Sigmoid colon (tissue), 6 donors: ENCODE measurements at regions not wholly inside any gene's neighbourhood (a gene's known extent, or its start where the extent isn't known, plus 50 kb on each side); places are given as distances from the start of the nearest gene placed in this dataset.

Experiments
- DNase-seq: peaks from one replicate; pipeline ENCODE4 v3.0.0-alpha.2; 2019
- H3K27ac ChIP-seq, 4 donors: fragments of 200-600 bp; sonication (generic); one replicate each; pipeline ENCODE4 v1.5.1; 2016 to 2019; ENCODE audit warnings: mild to moderate bottlenecking in 1 of 4
- H3K27me3 ChIP-seq, 3 donors: fragments of 200-600 bp; sonication (generic); one replicate each; pipeline ENCODE4 v1.5.1; 2019; ENCODE audit warnings: mild to moderate bottlenecking in 1 of 3
- H3K36me3 ChIP-seq, 4 donors: fragments of 200-600 bp; sonication (generic); one replicate each; pipeline ENCODE4 v1.5.1; 2016 to 2019
- H3K4me1 ChIP-seq, 4 donors: fragments of 200-600 bp; sonication (generic); one replicate each; pipeline ENCODE4 v1.5.1; 2017 to 2019
- H3K4me3 ChIP-seq, 4 donors: fragments of 200-600 bp; sonication (generic); one replicate each; pipeline ENCODE4 v1.5.1; 2017 to 2019; ENCODE audit warnings: mild to moderate bottlenecking in 2 of 4, moderate library complexity in 1 of 4
- H3K9me3 ChIP-seq, 4 donors: fragments of 200-600 bp in 3 of 4; sonication (generic) in 3 of 4; one replicate each; pipeline versions ENCODE4 v1.5.1 to v1.6.1; 2013 to 2019
- EP300 ChIP-seq, 4 donors: sonication (generic); formaldehyde crosslinking; IDR thresholded peaks; one replicate each; pipeline ENCODE4 v1.6.1; 2017; ENCODE audit warnings: antibody characterized with exemption in 4 of 4
- POLR2A ChIP-seq, 2 donors: fragments of 450-650 bp; IDR thresholded peaks; one replicate each; pipeline ENCODE4 v1.6.1; 2016; ENCODE audit warnings: antibody characterized with exemption in 2 of 2, mild to moderate bottlenecking in 2 of 2, moderate library complexity in 2 of 2
- POLR2AphosphoS5 ChIP-seq, 4 donors: sonication (generic); formaldehyde crosslinking; IDR thresholded peaks; one replicate each; pipeline ENCODE4 v1.6.1; 2017; ENCODE audit warnings: antibody characterized with exemption in 4 of 4
- WGBS, 2 donors: extraction: QIAGEN DNeasy Blood & Tissue Kit; methylation state at CpG; one replicate each; pipeline ENCODE4 v1.1.7; 2013; 5-methylcytosine and 5-hydroxymethylcytosine counted together
- intact Hi-C: fragments of 100-400 bp; cut with DNase I; formaldehyde crosslinking; loops from one replicate; pipeline ENCODE4 v1.15.1; 2023
- TF ChIP-seq, protein P1 (sequence below), 4 experiments: fragments of 450-650 bp in 3 of 4; fragments of 200-600 bp in 1 of 4; IDR thresholded peaks; one replicate each; pipeline ENCODE4 v1.5.1; 2016 to 2019; ENCODE audit warnings: antibody characterized with exemption in 4 of 4, mild to moderate bottlenecking in 3 of 4, moderate library complexity in 2 of 4
- donor health status: healthy with polysubstance abuse.
- donor health status: healthy.

DNA sequence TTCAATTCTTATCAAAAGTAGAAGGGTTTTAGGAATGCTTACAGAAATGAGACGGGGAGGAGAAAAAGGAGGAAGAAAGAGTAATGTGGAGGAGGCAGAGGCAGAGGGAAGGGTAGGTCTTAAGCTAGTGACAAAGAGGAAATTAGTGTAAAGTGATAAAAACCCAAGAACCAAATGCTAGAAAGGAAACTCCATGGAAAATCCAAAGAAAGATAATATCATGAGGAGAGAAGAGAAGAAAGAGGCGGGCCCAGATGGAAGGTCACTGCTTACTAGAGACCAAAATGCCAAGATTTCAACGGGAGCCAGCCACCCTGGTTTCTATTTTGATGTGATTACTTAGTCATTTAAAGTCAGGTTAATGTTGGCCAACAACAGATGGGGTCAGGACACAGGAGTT, 68.6 kb upstream of the IL12B start:
- no peaks in the 10 kb centered on the region for H3K36me3 ChIP-seq
- intact Hi-C loops, result no loop called here
- no peaks in the 10 kb centered on the region for H3K9me3 ChIP-seq
- H3K4me1 ChIP-seq, result no peaks in the 10 kb centered on the region
- DNase-seq, result no peak
- no peak overlapping the region for H3K27ac ChIP-seq
- no peaks in the 10 kb centered on the region for H3K27me3 ChIP-seq
- TF ChIP-seq POLR2A (IDR thresholded peaks at IDR 0.05) (no peak), EP300 (IDR thresholded peaks at IDR 0.05) (no peak), POLR2AphosphoS5 (IDR thresholded peaks at IDR 0.05) (no peak)
- TF ChIP-seq, protein P1, sequence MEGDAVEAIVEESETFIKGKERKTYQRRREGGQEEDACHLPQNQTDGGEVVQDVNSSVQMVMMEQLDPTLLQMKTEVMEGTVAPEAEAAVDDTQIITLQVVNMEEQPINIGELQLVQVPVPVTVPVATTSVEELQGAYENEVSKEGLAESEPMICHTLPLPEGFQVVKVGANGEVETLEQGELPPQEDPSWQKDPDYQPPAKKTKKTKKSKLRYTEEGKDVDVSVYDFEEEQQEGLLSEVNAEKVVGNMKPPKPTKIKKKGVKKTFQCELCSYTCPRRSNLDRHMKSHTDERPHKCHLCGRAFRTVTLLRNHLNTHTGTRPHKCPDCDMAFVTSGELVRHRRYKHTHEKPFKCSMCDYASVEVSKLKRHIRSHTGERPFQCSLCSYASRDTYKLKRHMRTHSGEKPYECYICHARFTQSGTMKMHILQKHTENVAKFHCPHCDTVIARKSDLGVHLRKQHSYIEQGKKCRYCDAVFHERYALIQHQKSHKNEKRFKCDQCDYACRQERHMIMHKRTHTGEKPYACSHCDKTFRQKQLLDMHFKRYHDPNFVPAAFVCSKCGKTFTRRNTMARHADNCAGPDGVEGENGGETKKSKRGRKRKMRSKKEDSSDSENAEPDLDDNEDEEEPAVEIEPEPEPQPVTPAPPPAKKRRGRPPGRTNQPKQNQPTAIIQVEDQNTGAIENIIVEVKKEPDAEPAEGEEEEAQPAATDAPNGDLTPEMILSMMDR (IDR thresholded peaks at IDR 0.05), result no peak
- H3K4me3 ChIP-seq, result no peak overlapping the region
- WGBS, 2 donors, result 64 to 74% methylated on average over 3 of the region's 3 CpGs

DNA sequence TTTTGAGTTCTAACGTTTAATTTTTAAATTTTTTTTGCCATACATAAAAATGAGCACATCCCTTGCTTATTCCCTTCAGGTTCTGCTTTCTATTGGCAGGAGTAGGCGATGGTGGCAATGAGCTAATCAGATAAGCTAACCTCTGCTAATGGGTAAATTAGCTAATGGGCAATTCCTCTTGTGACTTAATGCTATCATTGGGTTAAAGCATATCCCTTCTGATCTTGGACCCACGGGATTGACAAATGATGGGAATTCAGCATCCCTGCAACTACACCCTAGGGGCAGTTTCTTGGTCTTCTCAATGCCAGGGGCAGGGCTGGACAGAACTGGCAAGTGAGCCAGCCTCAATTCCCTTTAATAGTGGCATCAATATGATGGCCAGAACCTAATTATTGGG, 70.2 kb upstream of the IL12B start:
- TF ChIP-seq POLR2A (IDR thresholded peaks at IDR 0.05) (no peak), EP300 (IDR thresholded peaks at IDR 0.05) (no peak), POLR2AphosphoS5 (IDR thresholded peaks at IDR 0.05) (no peak)
- TF ChIP-seq, protein P1 (IDR thresholded peaks at IDR 0.05), result no peak
- no peak for DNase-seq
- Histone ChIP-seq H3K27me3 (no peaks in the 10 kb centered on the region), H3K27ac (no peak overlapping the region), H3K36me3 (no peaks in the 10 kb centered on the region), H3K4me1 (no peaks in the 10 kb centered on the region), H3K4me3 (no peak overlapping the region), H3K9me3 (no peaks in the 10 kb centered on the region)
- intact Hi-C loops, result no loop called here
- 78 to 81% methylated on average over 3 of the region's 3 CpGs for WGBS, 2 donors

DNA sequence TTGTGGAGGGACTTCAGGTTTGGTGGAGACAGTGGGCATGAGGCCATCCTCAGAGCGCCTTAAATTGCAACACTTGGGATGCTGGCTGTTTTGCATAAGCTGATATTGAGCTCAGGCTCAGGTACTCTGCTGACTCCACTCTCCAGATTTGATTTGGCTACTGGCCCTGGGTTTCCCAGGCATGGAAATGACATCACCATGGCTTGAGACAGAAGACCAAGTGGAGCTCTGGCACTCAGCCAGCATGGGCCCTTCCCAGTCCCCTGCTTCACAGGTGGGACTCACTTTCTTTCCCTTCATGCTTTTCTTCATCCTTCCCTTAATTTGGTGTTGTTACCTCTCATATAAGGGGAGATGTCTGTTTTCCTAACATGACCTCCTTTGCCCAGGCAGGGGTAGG, 72.0 kb upstream of the IL12B start:
- Histone ChIP-seq H3K4me3 (no peak overlapping the region), H3K27me3 (no peaks in the 10 kb centered on the region), H3K4me1 (no peaks in the 10 kb centered on the region), H3K36me3 (no peaks in the 10 kb centered on the region), H3K27ac (no peak overlapping the region), H3K9me3 (no peaks in the 10 kb centered on the region)
- no peak for TF ChIP-seq POLR2AphosphoS5 (IDR thresholded peaks at IDR 0.05)
- no peak for DNase-seq
- intact Hi-C loops, result no loop called here
- 80 to 97% methylated on average over 1 of the region's 1 CpG for WGBS, 2 donors

DNA sequence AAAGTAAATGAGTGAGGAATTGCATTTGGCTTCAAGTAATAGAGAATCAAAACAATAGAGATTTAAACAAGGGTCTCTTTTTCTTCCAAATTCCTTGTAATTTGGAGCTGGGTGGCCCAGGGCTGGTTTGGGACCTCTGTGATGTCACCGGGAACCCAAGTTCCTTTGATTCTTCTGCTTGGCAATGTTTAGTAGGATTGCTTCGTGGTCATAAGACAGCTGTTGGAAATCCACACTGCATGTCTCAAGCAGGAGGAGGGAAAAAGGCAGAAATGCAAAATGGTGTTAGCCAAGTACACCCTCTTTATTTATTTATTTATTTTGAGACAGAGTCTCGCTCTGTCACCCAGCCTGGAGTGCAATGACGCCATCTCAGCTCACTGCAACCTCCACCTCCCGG, 72.6 kb upstream of the IL12B start:
- DNase-seq, result no peak

DNA sequence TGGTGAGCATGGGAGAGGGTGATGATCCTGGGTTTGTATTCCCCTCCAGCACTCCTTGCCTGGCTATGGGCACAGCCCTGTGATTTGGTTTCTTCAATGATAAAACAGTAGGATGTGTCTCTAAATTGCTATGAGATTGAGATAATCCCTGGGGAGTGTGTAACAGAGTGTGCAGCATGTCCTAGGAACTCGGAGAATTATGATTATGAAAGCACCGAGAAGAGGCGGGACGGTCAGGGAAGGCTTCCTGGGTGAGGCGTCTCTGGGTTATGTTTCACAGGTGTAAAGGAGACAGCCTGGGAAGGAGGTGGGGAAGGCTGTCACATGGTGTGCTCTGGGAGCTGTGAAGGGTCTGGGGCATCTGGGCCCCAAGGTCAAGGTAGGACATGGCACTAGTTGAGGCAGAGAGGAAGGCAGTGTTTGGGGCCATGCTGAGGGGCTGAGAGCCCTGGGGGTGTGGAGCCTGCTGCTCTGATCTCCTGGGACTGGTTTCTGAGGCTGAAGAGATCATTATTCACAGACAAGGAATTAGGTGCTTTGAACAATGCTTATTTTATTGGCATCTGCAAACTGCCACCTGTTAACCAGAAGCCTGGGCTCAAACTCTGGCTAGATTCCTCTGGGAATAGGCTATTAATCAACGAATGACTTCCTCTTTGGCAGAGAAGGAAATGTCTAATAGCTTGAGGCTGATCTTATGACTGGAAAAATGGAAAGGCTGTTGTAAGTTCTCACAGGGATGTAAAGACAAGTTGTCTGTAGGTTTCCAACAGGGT, 73.8 kb upstream of the IL12B start:
- WGBS, 2 donors, result 66 to 74% methylated on average over 6 of the region's 6 CpGs
- Histone ChIP-seq H3K9me3 (no peaks in the 10 kb centered on the region), H3K27ac (no peak overlapping the region), H3K4me3 (no peak overlapping the region), H3K36me3 (no peaks in the 10 kb centered on the region), H3K27me3 (no peaks in the 10 kb centered on the region), H3K4me1 (no peaks in the 10 kb centered on the region)
- TF ChIP-seq, protein P1 (IDR thresholded peaks at IDR 0.05), result no peak
- no peak for TF ChIP-seq POLR2A (IDR thresholded peaks at IDR 0.05)
- no peak for DNase-seq
- intact Hi-C loops, result no loop called here

More for the DNA sequence above, 72.6 kb upstream of the IL12B start:
- Histone ChIP-seq H3K36me3 (no peaks in the 10 kb centered on the region), H3K27me3 (no peaks in the 10 kb centered on the region), H3K27ac (no peak overlapping the region), H3K4me3 (no peak overlapping the region), H3K9me3 (no peaks in the 10 kb centered on the region), H3K4me1 (no peaks in the 10 kb centered on the region)
- TF ChIP-seq, protein P1 (IDR thresholded peaks at IDR 0.05), result no peak
- TF ChIP-seq EP300 (IDR thresholded peaks at IDR 0.05) (no peak), POLR2AphosphoS5 (IDR thresholded peaks at IDR 0.05) (no peak), POLR2A (IDR thresholded peaks at IDR 0.05) (no peak)
- intact Hi-C loops, result no loop called here
- WGBS, 2 donors, result 84 to 89% methylated on average over 5 of the region's 5 CpGs
